GM19452 (cell line): ENCODE measurements at regions not wholly inside any gene's neighbourhood (a gene's known extent, or its start where the extent isn't known, plus 50 kb on each side); places are given as distances from the start of the nearest gene placed in this dataset.

Experiments used
- ATAC-seq: cut with Tn5 transposase; IDR thresholded peaks from one replicate; pipeline ENCODE4 v1.9.1; 2021; ENCODE audit not compliant: unreplicated experiment

GRCh38 chr9:99282406-99282805 is 60.3 kb downstream of the SEC61B start:
- no peak for ATAC-seq

- ATAC-seq = no peak
These were observed 63.9 kb downstream of the SEC61B start for GRCh38 chr9:99285965-99286364.

GRCh38 chr9:99286536-99286935 is 64.5 kb downstream of the SEC61B start:
- ATAC-seq = no peak

GRCh38 chr9:99287641-99288040 is 65.6 kb downstream of the SEC61B start:
- ATAC-seq = no peak

GRCh38 chr9:99288830-99289229 is 66.7 kb downstream of the SEC61B start:
- no peak for ATAC-seq

GRCh38 chr9:99294850-99295461 is 72.9 kb downstream of the SEC61B start:
- ATAC-seq = no peak

GRCh38 chr9:99296291-99296951 is 74.3 kb downstream of the SEC61B start:
- ATAC-seq = no peak

- ATAC-seq = no peak
These were observed 76.5 kb downstream of the SEC61B start for GRCh38 chr9:99298614-99299013.

GRCh38 chr9:99299211-99300102 is 77.4 kb downstream of the SEC61B start:
- ATAC-seq = no peak

- no peak for ATAC-seq
These were observed 78.0 kb downstream of the SEC61B start for GRCh38 chr9:99300103-99300439.

- ATAC-seq = no peak
These were observed 78.5 kb downstream of the SEC61B start for GRCh38 chr9:99300603-99301002.

- no peak for ATAC-seq
These were observed 81.1 kb downstream of the SEC61B start for GRCh38 chr9:99303177-99303576.

- no peak for ATAC-seq
These were observed 83.0 kb downstream of the SEC61B start for GRCh38 chr9:99305124-99305523.

GRCh38 chr9:99305820-99306811 is 84.0 kb downstream of the SEC61B start:
- no peak for ATAC-seq

- ATAC-seq = no peak
These were observed 85.8 kb downstream of the SEC61B start for GRCh38 chr9:99307851-99308250.

GRCh38 chr9:99309141-99309939 is 87.3 kb downstream of the SEC61B start:
- no peak for ATAC-seq

GRCh38 chr9:99312736-99313135 is 90.7 kb downstream of the SEC61B start:
- no peak for ATAC-seq

- no peak for ATAC-seq
These were observed 97.0 kb downstream of the SEC61B start for GRCh38 chr9:99319048-99319447.

- ATAC-seq = no peak
These were observed 100.2 kb downstream of the SEC61B start for GRCh38 chr9:99322299-99322698.
